ENCODE measurements at regions not wholly inside any gene's neighbourhood (a gene's known extent, or its start where the extent isn't known, plus 50 kb on each side); places are given as distances from the start of the nearest gene placed in this dataset.

DNA sequence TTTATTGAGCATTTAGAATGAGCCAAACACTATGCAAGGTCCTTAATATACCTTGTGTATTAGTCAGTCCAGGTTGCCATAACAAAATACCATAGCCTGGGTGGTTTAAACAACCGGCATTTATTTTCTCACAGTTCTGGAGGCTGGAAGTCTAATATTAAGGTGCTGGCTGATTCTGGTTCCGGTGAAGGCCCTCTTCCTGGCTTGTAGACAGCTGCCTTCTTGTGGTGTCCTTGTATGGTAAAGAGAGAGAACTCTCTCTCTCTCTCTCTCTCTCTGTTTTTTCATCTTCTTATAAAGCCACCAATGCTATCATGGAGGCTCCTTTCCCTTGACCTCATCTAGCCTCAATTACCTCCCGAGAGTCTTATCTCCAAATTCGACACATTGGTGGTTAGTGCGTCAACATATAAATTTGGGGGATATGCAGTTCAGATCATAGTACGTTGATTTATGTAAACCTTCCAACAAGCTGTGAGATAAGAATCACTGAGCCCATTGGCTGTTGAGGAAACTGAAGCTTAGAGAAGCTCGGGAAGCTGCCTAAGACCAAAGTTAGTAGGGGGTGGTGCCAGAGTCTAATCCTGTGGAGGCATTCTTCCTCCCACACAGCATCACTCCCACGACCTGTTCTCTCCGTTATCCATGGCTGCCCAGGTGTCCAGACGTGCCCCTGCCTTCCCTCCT, 298.0 kb upstream of the PROK2 start:
- no peak for TF ChIP-seq EP300 (IDR thresholded peaks at IDR 0.05)
- TF ChIP-seq, protein P1, sequence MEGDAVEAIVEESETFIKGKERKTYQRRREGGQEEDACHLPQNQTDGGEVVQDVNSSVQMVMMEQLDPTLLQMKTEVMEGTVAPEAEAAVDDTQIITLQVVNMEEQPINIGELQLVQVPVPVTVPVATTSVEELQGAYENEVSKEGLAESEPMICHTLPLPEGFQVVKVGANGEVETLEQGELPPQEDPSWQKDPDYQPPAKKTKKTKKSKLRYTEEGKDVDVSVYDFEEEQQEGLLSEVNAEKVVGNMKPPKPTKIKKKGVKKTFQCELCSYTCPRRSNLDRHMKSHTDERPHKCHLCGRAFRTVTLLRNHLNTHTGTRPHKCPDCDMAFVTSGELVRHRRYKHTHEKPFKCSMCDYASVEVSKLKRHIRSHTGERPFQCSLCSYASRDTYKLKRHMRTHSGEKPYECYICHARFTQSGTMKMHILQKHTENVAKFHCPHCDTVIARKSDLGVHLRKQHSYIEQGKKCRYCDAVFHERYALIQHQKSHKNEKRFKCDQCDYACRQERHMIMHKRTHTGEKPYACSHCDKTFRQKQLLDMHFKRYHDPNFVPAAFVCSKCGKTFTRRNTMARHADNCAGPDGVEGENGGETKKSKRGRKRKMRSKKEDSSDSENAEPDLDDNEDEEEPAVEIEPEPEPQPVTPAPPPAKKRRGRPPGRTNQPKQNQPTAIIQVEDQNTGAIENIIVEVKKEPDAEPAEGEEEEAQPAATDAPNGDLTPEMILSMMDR (IDR thresholded peaks at IDR 0.05): no peak

All from esophagus muscularis mucosa (tissue), 3 donors.